K562 (cell line): ENCODE measurements at regions not wholly inside any gene's neighbourhood (a gene's known extent, or its start where the extent isn't known, plus 50 kb on each side); places are given as distances from the start of the nearest gene placed in this dataset.

ENCODE experiments used
- CHD7 ChIP-seq: fragments of 200-600 bp; sonication (generic); IDR thresholded peaks from one replicate; pipeline ENCODE4 v1.6.1; 2012; ENCODE audit warnings: mild to moderate bottlenecking, low read depth, low read length, inconsistent platforms
- PHTF2 ChIP-seq: fragments of 250-450 bp; sonication (Bioruptor Pico); IDR thresholded peaks from 2 replicates; pipeline ENCODE4 v1.5.0; 2021; ENCODE audit warnings: mild to moderate bottlenecking
- ZNF512 ChIP-seq: IDR thresholded peaks from 2 replicates; pipeline ENCODE4 v1.6.1; 2016; ENCODE audit warnings: missing genetic modification characterization, missing compliant biosample characterization

GRCh38 chr12:76944892-76945291 is 66.1 kb upstream of the CSRP2 start (continued):
- no peak for TF ChIP-seq CHD7
- no peak for TF ChIP-seq PHTF2 (CRISPR knock-in tag)
- TF ChIP-seq ZNF512, result peak; percentile 70
- TF ChIP-seq, all 486 proteins: peak for 1
